ENCODE measurements at regions not wholly inside any gene's neighbourhood (a gene's known extent, or its start where the extent isn't known, plus 50 kb on each side); places are given as distances from the start of the nearest gene placed in this dataset.

DNA sequence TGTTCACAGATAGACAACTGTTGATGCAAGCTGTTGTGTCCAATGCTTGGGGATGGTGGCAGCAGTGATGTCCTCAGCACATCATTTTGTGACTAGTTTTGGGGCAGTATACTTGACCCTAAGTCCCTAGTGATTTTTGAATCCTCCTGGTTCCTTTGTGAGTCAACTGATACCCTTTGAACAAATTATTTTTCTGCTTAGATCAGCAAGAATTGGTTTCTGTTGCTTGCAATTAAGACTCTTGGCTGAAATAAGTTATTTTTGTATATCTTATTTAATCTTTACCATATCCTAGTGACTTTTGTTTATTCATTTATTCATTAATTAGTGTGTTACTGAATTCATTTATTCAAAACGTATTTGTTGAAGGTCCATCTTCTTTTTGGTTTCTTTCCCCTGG is 392.0 kb upstream of the SGCD start:
- intact Hi-C loops (cut with DNase I), result no loop called here
- Histone ChIP-seq H3K27ac (no peak overlapping the region), H3K9me3 (no peaks in the 10 kb centered on the region), H3K4me3 (no peak overlapping the region), H3K4me1 (no peaks in the 10 kb centered on the region), H3K36me3 (no peaks in the 10 kb centered on the region), H3K27me3 (no peaks in the 10 kb centered on the region)
- DNase-seq (no peak), ATAC-seq (no peak)
- TF ChIP-seq, protein P1, sequence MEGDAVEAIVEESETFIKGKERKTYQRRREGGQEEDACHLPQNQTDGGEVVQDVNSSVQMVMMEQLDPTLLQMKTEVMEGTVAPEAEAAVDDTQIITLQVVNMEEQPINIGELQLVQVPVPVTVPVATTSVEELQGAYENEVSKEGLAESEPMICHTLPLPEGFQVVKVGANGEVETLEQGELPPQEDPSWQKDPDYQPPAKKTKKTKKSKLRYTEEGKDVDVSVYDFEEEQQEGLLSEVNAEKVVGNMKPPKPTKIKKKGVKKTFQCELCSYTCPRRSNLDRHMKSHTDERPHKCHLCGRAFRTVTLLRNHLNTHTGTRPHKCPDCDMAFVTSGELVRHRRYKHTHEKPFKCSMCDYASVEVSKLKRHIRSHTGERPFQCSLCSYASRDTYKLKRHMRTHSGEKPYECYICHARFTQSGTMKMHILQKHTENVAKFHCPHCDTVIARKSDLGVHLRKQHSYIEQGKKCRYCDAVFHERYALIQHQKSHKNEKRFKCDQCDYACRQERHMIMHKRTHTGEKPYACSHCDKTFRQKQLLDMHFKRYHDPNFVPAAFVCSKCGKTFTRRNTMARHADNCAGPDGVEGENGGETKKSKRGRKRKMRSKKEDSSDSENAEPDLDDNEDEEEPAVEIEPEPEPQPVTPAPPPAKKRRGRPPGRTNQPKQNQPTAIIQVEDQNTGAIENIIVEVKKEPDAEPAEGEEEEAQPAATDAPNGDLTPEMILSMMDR (IDR thresholded peaks at IDR 0.05), result no peak

- no peaks in the 10 kb centered on the region for H3K27me3 ChIP-seq
- DNase-seq, result no peak
- no peak for ATAC-seq
- H3K4me1 ChIP-seq, result no peaks in the 10 kb centered on the region
- TF ChIP-seq, protein P1 (IDR thresholded peaks at IDR 0.05), result no peak
- no peak overlapping the region for H3K4me3 ChIP-seq
- H3K27ac ChIP-seq, result no peak overlapping the region
- H3K9me3 ChIP-seq, result no peaks in the 10 kb centered on the region
- intact Hi-C loops (cut with DNase I), result no loop called here
- H3K36me3 ChIP-seq, result no peaks in the 10 kb centered on the region
These were observed 391.2 kb upstream of the SGCD start for GRCh38 chr5:155935723-155936122.

DNA sequence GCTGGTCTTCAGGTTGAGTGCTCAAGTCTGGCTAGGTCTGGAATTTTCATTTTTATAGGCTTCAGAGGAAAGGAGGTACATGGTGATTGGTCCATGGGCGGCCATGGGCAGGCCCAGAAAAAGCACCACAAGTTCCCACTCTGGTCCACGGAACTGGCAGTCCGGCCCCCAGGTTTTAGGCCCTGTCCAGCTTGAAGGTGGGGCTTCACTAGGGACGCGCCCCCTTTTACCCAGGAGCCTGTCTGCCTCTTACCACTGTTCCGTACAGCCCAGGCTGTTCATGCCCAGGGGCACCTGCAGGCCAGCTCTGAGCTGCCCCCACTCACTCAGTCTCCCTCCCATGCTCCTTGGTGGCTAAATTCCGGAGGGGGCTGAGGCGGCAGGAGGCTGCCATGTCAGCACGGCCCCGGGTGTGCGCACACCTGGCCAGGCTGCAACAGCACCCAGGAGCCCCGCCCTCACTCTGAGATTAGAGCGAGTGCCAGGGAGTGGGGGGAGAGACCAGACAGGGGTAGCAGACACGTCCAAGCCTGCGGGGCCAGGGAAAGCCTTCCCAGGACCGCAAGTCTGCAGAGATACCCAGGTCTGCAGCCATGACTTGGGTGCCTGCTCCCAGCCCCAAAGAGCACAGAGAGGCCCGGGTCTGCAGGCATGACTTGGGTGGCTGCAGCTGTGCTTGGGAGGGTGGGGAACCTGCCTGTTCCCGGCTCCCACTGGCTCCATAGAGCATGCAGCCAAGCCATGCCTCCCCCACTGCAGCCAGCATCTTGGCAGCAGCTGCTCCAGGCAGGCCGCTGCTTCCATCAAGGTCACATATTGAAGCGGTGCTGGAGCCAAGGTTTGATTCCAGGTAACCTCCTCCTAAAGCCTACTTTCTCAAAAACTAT is 390.2 kb upstream of the SGCD start:
- Histone ChIP-seq H3K4me3 (no peak overlapping the region), H3K4me1 (no peaks in the 10 kb centered on the region), H3K9me3 (no peaks in the 10 kb centered on the region), H3K27me3 (no peaks in the 10 kb centered on the region), H3K36me3 (no peaks in the 10 kb centered on the region), H3K27ac (no peak overlapping the region)
- ATAC-seq (peak; percentile 27), DNase-seq (no peak)
- TF ChIP-seq, protein P1 (IDR thresholded peaks at IDR 0.05), result no peak
- intact Hi-C loops (cut with DNase I), result no loop called here

DNA sequence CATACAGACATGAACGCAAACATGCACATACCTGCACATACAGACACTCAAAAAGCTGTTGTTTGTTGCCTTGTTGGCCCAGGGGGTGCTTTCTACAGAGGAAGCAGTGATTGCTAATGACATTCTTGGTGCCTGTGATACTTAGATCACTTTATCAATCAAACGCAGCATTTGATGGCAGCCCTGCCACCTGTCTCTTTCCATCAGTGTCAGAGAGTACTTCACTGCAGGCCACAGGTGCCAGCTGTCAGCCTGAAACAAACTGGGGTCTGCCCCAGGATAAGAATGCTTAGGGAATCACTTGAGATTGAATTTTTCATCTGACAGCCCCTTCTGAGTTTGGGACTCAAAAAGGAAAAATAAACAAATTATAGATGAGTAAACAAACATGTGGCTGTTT is 388.9 kb upstream of the SGCD start:
- Histone ChIP-seq H3K4me1 (no peaks in the 10 kb centered on the region), H3K27ac (no peak overlapping the region), H3K36me3 (no peaks in the 10 kb centered on the region), H3K9me3 (no peaks in the 10 kb centered on the region), H3K4me3 (no peak overlapping the region), H3K27me3 (no peaks in the 10 kb centered on the region)
- DNase-seq (no peak), ATAC-seq (no peak)
- intact Hi-C loops (cut with DNase I), result no loop called here
- TF ChIP-seq, protein P1 (IDR thresholded peaks at IDR 0.05), result no peak

DNA sequence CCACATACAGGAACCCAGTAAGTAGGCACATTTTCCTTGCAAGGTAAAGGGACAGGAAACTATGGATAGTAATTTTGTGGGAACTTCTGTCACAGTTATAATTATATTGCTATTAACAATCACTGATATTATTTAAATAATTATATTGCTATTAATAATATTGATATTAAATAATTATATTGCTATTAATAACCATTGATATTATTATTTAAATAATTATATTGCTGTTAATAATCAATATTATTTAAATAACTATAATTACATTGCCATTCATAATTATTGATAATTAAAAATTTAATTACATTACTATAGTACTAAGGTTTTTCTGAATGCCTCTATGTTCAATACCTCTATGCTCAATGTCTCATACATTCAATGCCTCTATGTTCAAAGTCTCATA is 385.6 kb upstream of the SGCD start:
- Histone ChIP-seq H3K9me3 (no peaks in the 10 kb centered on the region), H3K27me3 (no peaks in the 10 kb centered on the region), H3K4me3 (no peak overlapping the region), H3K4me1 (no peaks in the 10 kb centered on the region), H3K27ac (no peak overlapping the region), H3K36me3 (no peaks in the 10 kb centered on the region)
- ATAC-seq, result no peak
- intact Hi-C loops (cut with DNase I), result no loop called here
- TF ChIP-seq, protein P1 (IDR thresholded peaks at IDR 0.05), result no peak
- no peak for DNase-seq
